PC-9 (cell line): ENCODE measurements at regions not wholly inside any gene's neighbourhood (a gene's known extent, or its start where the extent isn't known, plus 50 kb on each side); places are given as distances from the start of the nearest gene placed in this dataset.

Source experiments
- EZH2 ChIP-seq: fragments of 200-600 bp; sonication (generic); IDR thresholded peaks from 2 replicates; pipeline ENCODE4 v1.8.0; 2017; ENCODE audit warnings: antibody characterized with exemption, low read depth
- TF ChIP-seq, protein P1 (sequence below): fragments of 200-600 bp; sonication (generic); conservative IDR thresholded peaks from 2 replicates; pipeline ENCODE4 v1.6.1; 2017; ENCODE audit warnings: mixed run types, antibody characterized with exemption, mild to moderate bottlenecking, moderate library complexity

DNA sequence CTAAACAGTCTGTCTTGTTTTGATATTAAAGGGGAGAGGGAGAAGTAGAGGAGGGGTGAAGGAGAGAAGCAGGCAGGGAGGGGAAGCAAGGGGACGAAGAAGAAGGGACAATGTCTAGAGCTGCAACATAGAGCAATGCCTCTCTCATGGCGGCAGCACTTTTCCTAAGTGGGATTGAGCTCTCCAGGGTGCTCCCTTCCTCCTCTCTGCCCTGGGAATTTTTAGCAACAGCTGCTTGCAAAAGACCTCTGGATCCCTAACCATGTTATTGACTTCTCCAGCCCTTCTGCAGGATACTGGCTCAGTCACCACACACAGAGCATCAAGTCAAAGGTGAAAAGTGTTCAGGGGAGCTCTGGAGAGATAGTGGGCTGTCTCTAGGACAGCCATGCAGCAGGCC, 734.9 kb downstream of the EPHA4 start:
- TF ChIP-seq, protein P1, sequence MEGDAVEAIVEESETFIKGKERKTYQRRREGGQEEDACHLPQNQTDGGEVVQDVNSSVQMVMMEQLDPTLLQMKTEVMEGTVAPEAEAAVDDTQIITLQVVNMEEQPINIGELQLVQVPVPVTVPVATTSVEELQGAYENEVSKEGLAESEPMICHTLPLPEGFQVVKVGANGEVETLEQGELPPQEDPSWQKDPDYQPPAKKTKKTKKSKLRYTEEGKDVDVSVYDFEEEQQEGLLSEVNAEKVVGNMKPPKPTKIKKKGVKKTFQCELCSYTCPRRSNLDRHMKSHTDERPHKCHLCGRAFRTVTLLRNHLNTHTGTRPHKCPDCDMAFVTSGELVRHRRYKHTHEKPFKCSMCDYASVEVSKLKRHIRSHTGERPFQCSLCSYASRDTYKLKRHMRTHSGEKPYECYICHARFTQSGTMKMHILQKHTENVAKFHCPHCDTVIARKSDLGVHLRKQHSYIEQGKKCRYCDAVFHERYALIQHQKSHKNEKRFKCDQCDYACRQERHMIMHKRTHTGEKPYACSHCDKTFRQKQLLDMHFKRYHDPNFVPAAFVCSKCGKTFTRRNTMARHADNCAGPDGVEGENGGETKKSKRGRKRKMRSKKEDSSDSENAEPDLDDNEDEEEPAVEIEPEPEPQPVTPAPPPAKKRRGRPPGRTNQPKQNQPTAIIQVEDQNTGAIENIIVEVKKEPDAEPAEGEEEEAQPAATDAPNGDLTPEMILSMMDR = no peak
- no peak for TF ChIP-seq EZH2
